GM08714 (cell line): ENCODE measurements at regions not wholly inside any gene's neighbourhood (a gene's known extent, or its start where the extent isn't known, plus 50 kb on each side); places are given as distances from the start of the nearest gene placed in this dataset.

Source experiments
- H3K4me3 ChIP-seq: fragments of 200-500 bp; sonication (Bioruptor generic); 2 replicates; pipeline ENCODE4 v1.5.1; 2014; ENCODE audit warnings: mild to moderate bottlenecking, low read length, inconsistent platforms
- ZNF274 ChIP-seq: IDR thresholded peaks from 2 replicates; pipeline ENCODE4 v1.6.1; 2012; ENCODE audit warnings: mild to moderate bottlenecking, low read depth, low read length

GRCh38 chr2:16296331-16297250 lies 356.2 kb downstream of the MYCN start:
- H3K4me3 ChIP-seq, result no peak overlapping the region
- no peak for TF ChIP-seq ZNF274

DNA sequence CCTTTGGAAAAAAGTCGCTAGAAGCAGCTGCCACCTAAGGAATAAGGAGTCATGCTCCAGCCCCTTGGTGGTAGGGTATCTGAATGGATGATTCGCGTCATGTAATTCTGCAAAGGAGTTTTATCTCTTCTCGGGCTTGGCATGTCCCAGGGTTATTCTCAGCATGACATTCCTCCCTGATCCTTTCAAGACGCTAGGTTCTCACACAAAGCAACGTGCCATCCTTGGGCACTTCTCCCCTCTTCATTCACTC lies 355.6 kb downstream of the MYCN start:
- TF ChIP-seq ZNF274, result no peak
- no peak overlapping the region for H3K4me3 ChIP-seq

DNA sequence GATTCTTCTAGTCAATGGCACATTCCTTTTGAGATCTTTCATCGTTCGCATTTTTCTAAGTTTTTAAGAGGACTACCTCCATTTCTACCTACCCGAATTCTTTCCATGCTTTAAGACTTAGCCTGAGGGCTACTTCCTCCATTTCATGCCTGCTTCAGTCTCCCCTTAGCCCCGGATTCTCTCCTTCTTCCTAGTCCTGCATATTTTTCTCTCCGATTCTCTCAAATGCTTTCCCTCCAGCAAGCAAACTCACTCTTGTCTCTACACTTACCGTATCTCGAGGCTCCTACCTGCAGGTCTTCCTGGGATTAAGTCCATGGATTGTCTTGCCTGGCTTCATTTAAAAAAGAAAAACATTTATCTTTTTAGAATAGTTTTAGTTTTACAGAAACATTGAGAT lies 354.4 kb downstream of the MYCN start:
- TF ChIP-seq ZNF274, result no peak
- no peak overlapping the region for H3K4me3 ChIP-seq

GRCh38 chr2:16293871-16294270 lies 353.5 kb downstream of the MYCN start:
- no peak for TF ChIP-seq ZNF274
- no peak overlapping the region for H3K4me3 ChIP-seq

GRCh38 chr2:16293398-16293797 lies 353.0 kb downstream of the MYCN start:
- H3K4me3 ChIP-seq, result no peak overlapping the region
- TF ChIP-seq ZNF274, result no peak

DNA sequence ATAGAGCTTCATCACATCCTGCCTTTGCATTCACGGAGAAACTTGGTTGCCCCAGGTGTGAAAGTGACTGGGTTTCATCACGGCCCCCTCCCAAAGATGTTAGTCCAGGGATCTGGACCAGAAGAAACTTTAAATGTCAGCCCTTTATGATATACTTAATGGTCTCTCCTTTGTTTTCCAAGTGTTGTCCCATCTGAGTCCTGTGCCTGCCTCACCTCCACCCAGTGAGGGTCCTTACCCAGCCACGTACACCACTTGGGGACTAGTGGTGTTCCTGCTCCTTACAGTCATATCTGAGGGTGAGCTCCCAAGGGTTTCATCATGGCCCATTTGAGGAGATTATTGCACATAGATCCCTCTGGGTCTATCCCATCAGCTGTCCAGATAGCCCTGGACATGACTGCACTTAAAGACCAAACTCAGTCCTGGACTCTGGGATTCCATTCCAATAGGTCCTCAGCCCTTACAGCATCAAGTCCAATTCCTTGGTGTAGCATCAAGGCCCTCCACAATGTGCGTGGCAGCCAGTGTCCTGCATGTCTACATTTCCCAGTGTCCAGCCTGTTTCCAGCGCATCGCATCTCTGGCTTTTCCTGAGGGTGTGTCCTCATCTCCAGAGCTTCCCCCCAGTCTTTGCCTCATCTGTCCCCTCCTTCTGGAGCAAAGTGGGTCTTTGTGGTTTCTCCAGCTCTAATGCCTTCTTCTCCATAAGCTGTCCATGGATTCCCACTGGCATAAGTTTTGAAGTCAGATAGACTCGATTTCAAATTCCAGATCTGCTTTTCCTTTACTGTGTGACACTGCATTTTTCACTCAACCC lies 351.6 kb downstream of the MYCN start:
- TF ChIP-seq ZNF274, result no peak
- H3K4me3 ChIP-seq, result no peak overlapping the region

GRCh38 chr2:16291226-16291625 lies 350.9 kb downstream of the MYCN start:
- H3K4me3 ChIP-seq, result no peak overlapping the region
- no peak for TF ChIP-seq ZNF274

- no peak for TF ChIP-seq ZNF274
- H3K4me3 ChIP-seq, result no peak overlapping the region
These were observed 350.1 kb downstream of the MYCN start for GRCh38 chr2:16290311-16291020.

DNA sequence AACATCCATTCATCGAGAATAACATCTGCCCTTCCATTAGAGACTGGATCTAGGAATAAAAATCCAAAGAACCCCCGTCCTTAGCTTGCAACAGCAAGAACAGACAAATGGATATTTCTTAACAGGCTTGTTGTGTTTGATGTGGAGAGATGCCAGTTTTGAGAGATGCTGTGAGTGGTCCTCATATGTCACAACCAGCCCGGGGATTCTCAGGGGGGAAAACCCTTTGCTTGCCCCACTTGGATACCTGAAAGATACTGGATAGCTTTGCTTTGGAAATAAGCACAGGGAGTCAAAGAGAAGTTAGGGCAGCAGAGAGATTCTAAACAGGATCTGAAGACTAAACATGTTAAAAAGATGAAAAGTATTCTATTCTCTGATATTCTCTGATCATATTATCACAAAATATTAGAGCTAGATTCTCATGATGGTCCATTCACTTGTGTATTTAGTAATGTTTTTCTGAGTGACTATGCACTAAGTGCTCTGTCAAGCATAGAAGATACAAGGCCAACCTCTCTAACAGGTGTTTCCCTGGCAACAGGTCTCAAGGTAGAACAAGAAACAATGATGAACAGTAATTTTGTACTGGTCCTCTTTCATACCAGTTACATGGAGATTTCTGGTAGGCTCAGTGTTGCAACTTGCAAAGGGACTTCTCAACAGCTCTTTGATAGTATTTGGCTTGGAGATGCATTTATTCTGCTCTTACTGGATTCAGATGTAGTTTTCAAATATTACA lies 348.2 kb downstream of the MYCN start:
- H3K4me3 ChIP-seq, result no peak overlapping the region
- no peak for TF ChIP-seq ZNF274

DNA sequence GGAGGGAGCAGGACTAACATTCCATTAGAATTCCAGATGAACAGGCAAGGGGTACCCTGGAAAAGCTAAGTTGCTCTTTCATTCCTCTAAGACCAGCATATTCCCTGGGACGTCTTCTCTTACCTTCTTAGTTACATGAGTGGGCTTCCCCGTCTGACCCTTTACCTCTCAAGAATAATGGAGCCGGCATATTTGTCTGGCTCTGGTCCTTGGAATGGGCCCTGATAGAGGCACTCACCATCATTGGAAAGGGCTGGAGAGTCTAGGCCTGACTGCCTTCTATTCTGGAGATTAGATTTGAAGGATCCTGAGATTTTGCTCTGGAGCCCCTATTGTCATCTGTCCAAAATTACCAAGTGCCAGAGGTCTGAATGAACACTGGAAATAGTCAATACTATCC lies 347.5 kb downstream of the MYCN start:
- no peak for TF ChIP-seq ZNF274
- H3K4me3 ChIP-seq, result no peak overlapping the region

DNA sequence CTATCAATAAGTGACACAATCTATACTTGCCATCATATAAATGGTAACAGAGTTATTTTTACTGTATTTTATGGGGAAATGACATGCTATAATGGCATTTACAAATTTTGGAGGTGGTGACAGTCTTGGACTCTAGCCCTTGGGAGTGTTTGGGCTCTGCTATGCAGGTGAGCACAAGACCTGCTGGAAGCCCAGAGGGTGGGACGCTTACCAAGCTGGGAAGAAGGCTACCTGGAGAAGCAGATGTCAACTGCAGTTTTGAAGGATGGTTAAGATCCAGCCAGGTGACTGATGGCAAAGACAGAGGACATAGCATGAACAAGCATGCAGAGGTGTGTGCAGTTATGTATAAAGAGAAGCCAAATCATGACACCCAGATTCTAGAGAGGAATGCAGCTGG lies 346.9 kb downstream of the MYCN start:
- TF ChIP-seq ZNF274, result no peak
- H3K4me3 ChIP-seq, result no peak overlapping the region

DNA sequence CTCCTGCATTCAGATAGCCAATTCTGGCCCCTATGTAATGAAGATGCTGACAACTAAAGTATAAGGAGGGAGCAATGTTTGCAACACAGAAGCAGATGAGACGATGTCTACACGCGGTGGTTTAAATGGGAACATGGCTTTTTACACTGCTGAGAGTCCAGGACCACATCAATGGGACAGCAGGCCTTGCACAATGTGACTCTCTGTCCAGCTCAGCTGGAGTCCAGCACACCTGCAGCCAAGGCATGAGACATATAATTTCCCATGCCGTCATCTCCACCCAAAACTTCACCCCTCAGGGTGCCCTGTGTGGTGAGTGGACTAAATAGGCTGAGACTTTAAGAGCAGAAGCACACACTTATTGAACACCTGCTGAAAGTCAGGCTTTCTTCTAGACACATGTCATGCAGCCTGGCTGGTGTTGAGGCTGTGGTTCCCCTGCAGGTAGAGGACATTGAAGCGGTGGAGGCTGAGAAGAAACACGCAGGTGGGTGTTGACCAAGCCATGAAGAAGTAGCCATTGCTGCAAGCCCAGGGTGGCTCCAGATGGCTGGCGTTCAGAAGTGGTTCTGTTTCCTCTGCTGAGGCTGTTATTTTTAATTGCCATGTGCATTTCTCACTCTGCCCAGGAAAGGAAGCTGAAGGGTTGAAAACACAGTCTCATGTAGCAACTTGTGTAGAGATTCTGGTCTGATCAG lies 345.6 kb downstream of the MYCN start:
- no peak overlapping the region for H3K4me3 ChIP-seq
- no peak for TF ChIP-seq ZNF274

GRCh38 chr2:16284941-16285625 lies 344.7 kb downstream of the MYCN start:
- H3K4me3 ChIP-seq, result no peak overlapping the region
- no peak for TF ChIP-seq ZNF274
